MM.1S (cell line): ENCODE measurements at regions not wholly inside any gene's neighbourhood (a gene's known extent, or its start where the extent isn't known, plus 50 kb on each side); places are given as distances from the start of the nearest gene placed in this dataset.
"Not testable (repeated sequence)": the region's sequence is repeated elsewhere in the genome, so short reads cannot be mapped to it uniquely, and the experiment has no call there.

Experiments used
- DNase-seq: peaks from one replicate; pipeline ENCODE4 v3.0.0-alpha.2; 2015
- H2AFZ ChIP-seq: fragments of 300-600 bp; sonication (generic); 2 replicates; pipeline ENCODE4 v1.6.0; 2016; ENCODE audit warnings: antibody characterized with exemption, low read length
- H3F3A ChIP-seq: fragments of 300-600 bp; sonication (generic); 2 replicates; pipeline ENCODE4 v1.6.1; 2016; ENCODE audit warnings: mild to moderate bottlenecking, antibody characterized with exemption, low read length, moderate library complexity, mixed read lengths; ENCODE audit not compliant: insufficient read depth
- H3K27ac ChIP-seq: fragments of 300-600 bp; sonication (generic); 2 replicates; pipeline ENCODE4 v1.5.1; 2016; ENCODE audit warnings: mild to moderate bottlenecking, low read length
- H3K27me3 ChIP-seq: fragments of 300-600 bp; sonication (generic); replicated peaks from 2 replicates; pipeline ENCODE4 v1.6.0; 2016; ENCODE audit warnings: low read length; ENCODE audit not compliant: insufficient read depth
- H3K36me3 ChIP-seq: fragments of 300-600 bp; sonication (generic); replicated peaks from 2 replicates; pipeline ENCODE4 v1.6.1; 2016; ENCODE audit warnings: mild to moderate bottlenecking, low read length, mixed read lengths; ENCODE audit not compliant: insufficient read depth
- H3K4me1 ChIP-seq: fragments of 300-600 bp; sonication (generic); 2 replicates; pipeline ENCODE4 v1.6.1; 2016; ENCODE audit warnings: low read length, mixed read lengths
- H3K4me2 ChIP-seq: fragments of 300-600 bp; sonication (generic); 2 replicates; pipeline ENCODE4 v1.6.0; 2016; ENCODE audit warnings: low read depth, low read length
- H3K4me3 ChIP-seq: fragments of 300-600 bp; sonication (generic); 2 replicates; pipeline ENCODE4 v1.5.1; 2016; ENCODE audit warnings: low read length, mixed read lengths
- H3K79me2 ChIP-seq: fragments of 300-600 bp; sonication (generic); 2 replicates; pipeline ENCODE4 v1.6.1; 2016; ENCODE audit warnings: mixed run types, low read length, mixed read lengths
- H3K9ac ChIP-seq: fragments of 300-600 bp; sonication (generic); 2 replicates; pipeline ENCODE4 v1.6.1; 2016; ENCODE audit warnings: low read length, mixed read lengths
- H3K9me2 ChIP-seq: fragments of 300-600 bp; sonication (generic); replicated peaks from 2 replicates; pipeline ENCODE4 v1.6.1; 2016; ENCODE audit warnings: mild to moderate bottlenecking, low read length, mixed read lengths; ENCODE audit not compliant: insufficient read depth
- H3K9me3 ChIP-seq: fragments of 300-600 bp; sonication (generic); replicated peaks from 2 replicates; pipeline ENCODE4 v1.6.1; 2016; ENCODE audit warnings: mild to moderate bottlenecking, low read length, mixed read lengths; ENCODE audit not compliant: insufficient read depth
- H4K20me1 ChIP-seq: fragments of 300-600 bp; sonication (generic); 2 replicates; pipeline ENCODE4 v1.6.1; 2016; ENCODE audit warnings: mild to moderate bottlenecking, low read length, moderate library complexity, mixed read lengths; ENCODE audit not compliant: insufficient read depth
- CTCF ChIP-seq: fragments of 300-600 bp; sonication (generic); IDR thresholded peaks from 2 replicates; pipeline ENCODE4 v1.5.1; 2016; ENCODE audit warnings: antibody characterized with exemption, low read length, mixed read lengths
- EZH2 ChIP-seq: fragments of 300-600 bp; sonication (generic); optimal IDR thresholded peaks from 2 replicates; pipeline ENCODE3; 2017; ENCODE audit warnings: low read depth, mild to moderate bottlenecking, antibody characterized with exemption, low read length, mixed read lengths
- EZH2phosphoT487 ChIP-seq: fragments of 300-600 bp; sonication (generic); IDR thresholded peaks from 2 replicates; pipeline ENCODE4 v1.6.1; 2018; ENCODE audit warnings: antibody characterized with exemption, low read length

- no peak for DNase-seq
- no peaks in the 10 kb centered on the region for H3K36me3 ChIP-seq
- no peak overlapping the region for H3K4me3 ChIP-seq
- H3K4me1 ChIP-seq, result no peaks in the 10 kb centered on the region
- H3K9me3 ChIP-seq, result no peaks in the 10 kb centered on the region
- TF ChIP-seq EZH2phosphoT487, result no peak
- TF ChIP-seq EZH2, result no peak
- TF ChIP-seq CTCF, result no peak
- H3K79me2 ChIP-seq, result no peaks in the 10 kb centered on the region
- H3F3A ChIP-seq, result no peaks in the 10 kb centered on the region
- H3K27ac ChIP-seq, result no peak overlapping the region
- H3K9me2 ChIP-seq, result no peaks in the 10 kb centered on the region
- no peaks in the 10 kb centered on the region for H4K20me1 ChIP-seq
- no peaks in the 10 kb centered on the region for H3K27me3 ChIP-seq
- H3K9ac ChIP-seq, result no peak overlapping the region
- no peak overlapping the region for H3K4me2 ChIP-seq
- no peak overlapping the region for H2AFZ ChIP-seq
Measured at GRCh38 chr12:29888777-29889176, 105.0 kb upstream of the TMTC1 start.

GRCh38 chr12:29884957-29885356, 101.2 kb upstream of the TMTC1 start:
- H3K9me2 ChIP-seq, DNase-seq, H3K4me3 ChIP-seq, H3K9ac ChIP-seq, H3K27me3 ChIP-seq, H3F3A ChIP-seq, H3K4me2 ChIP-seq, H4K20me1 ChIP-seq, H3K36me3 ChIP-seq, H2AFZ ChIP-seq, H3K27ac ChIP-seq, H3K4me1 ChIP-seq, H3K9me3 ChIP-seq, H3K79me2 ChIP-seq: not testable (repeated sequence)

GRCh38 chr12:29883941-29884554, 100.3 kb upstream of the TMTC1 start:
- H3K4me2 ChIP-seq, result no peak overlapping the region
- TF ChIP-seq EZH2phosphoT487 (no peak), EZH2 (no peak), CTCF (no peak)
- no peaks in the 10 kb centered on the region for H3K9me3 ChIP-seq
- H3K36me3 ChIP-seq, result no peaks in the 10 kb centered on the region
- no peak overlapping the region for H2AFZ ChIP-seq
- no peaks in the 10 kb centered on the region for H3K27me3 ChIP-seq
- no peaks in the 10 kb centered on the region for H3K79me2 ChIP-seq
- H3K4me3 ChIP-seq, result no peak overlapping the region
- H3F3A ChIP-seq, result no peaks in the 10 kb centered on the region
- H3K4me1 ChIP-seq, result no peaks in the 10 kb centered on the region
- H3K9ac ChIP-seq, result no peak overlapping the region
- H3K27ac ChIP-seq, result no peak overlapping the region
- H3K9me2 ChIP-seq, result no peaks in the 10 kb centered on the region
- DNase-seq, result no peak
- H4K20me1 ChIP-seq, result no peaks in the 10 kb centered on the region

DNA sequence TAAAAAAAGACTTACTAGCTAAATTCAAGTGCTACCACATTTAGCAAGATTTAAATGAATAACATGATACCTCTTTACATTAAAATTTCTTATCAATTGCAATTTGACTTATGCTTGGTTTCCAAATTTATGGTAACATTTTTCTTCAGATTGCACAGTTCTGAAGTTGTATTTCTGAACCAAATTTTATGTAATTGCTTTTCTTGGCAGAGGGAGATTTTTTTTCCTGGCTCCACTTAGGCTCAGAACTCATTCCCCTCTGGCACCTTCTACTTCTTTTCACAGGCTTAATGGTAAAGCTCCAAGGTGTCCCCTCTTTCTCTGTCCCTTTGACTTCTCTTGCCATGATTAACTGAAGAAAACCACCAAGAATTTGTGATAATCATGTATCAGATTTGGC, 99.8 kb upstream of the TMTC1 start:
- Histone ChIP-seq H3F3A (no peaks in the 10 kb centered on the region), H2AFZ (no peak overlapping the region), H3K4me3 (no peak overlapping the region), H3K79me2 (no peaks in the 10 kb centered on the region), H3K9me2 (no peaks in the 10 kb centered on the region), H3K27me3 (no peaks in the 10 kb centered on the region), H3K9me3 (no peaks in the 10 kb centered on the region), H4K20me1 (no peaks in the 10 kb centered on the region), H3K9ac (no peak overlapping the region), H3K4me2 (no peak overlapping the region), H3K36me3 (no peaks in the 10 kb centered on the region), H3K27ac (no peak overlapping the region), H3K4me1 (no peaks in the 10 kb centered on the region)
- TF ChIP-seq EZH2, result no peak
- no peak for TF ChIP-seq CTCF
- TF ChIP-seq EZH2phosphoT487, result no peak
- DNase-seq, result no peak
